ENCODE measurements at regions not wholly inside any gene's neighbourhood (a gene's known extent, or its start where the extent isn't known, plus 50 kb on each side); places are given as distances from the start of the nearest gene placed in this dataset.

DNA sequence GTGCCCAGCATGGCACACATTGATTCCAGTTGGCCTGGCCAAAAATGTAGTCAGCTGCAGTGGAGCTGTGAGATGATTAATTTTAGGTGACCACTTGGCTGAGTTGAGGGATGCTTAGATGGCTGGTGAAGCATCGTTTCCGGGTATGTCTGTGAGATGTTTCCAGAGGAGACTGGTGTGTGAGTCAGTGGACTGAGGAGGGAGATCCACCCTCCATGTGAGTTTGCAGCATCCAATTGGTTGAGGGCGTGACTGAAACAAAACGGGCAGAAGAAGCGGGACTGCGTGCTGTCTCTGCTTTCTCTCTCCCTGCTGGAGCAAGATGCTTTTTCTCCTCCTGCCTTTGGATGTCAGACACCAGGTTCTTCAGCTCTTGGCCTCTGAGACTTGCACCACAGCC is 68.2 kb upstream of the DSCAM start:
- TF ChIP-seq, protein P1, sequence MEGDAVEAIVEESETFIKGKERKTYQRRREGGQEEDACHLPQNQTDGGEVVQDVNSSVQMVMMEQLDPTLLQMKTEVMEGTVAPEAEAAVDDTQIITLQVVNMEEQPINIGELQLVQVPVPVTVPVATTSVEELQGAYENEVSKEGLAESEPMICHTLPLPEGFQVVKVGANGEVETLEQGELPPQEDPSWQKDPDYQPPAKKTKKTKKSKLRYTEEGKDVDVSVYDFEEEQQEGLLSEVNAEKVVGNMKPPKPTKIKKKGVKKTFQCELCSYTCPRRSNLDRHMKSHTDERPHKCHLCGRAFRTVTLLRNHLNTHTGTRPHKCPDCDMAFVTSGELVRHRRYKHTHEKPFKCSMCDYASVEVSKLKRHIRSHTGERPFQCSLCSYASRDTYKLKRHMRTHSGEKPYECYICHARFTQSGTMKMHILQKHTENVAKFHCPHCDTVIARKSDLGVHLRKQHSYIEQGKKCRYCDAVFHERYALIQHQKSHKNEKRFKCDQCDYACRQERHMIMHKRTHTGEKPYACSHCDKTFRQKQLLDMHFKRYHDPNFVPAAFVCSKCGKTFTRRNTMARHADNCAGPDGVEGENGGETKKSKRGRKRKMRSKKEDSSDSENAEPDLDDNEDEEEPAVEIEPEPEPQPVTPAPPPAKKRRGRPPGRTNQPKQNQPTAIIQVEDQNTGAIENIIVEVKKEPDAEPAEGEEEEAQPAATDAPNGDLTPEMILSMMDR (IDR thresholded peaks at IDR 0.05; ENCODE audit: poor library complexity): no peak
- TF ChIP-seq EZH2 (IDR thresholded peaks at IDR 0.05; ENCODE audit: borderline replicate concordance) (no peak), EZH2phosphoT487 (IDR thresholded peaks at IDR 0.05; ENCODE audit: low read depth, severe bottlenecking, unreplicated experiment) (no peak)

Measured in hepatocyte (in vitro differentiated cells).